ENCODE measurements at regions not wholly inside any gene's neighbourhood (a gene's known extent, or its start where the extent isn't known, plus 50 kb on each side); places are given as distances from the start of the nearest gene placed in this dataset.

DNA sequence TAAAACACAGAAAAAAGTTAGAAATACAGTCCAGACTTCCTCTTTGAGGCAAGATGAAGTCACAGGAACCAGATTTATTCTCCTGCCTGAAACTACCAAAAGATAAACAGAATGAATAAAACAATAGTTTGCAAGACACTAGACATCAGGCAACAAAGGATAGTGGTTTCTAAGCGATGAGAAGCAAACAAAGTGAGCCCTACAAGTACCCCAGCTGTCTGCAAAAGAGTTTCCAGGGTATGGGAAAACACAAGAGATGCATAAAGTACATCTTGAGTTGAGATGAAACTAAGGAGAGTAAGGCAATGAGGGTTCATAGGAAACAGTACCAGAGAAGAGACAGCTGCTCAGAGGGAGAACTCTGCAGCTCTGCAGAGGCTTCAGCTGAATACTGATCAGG lies 83.3 kb upstream of the COL24A1 start:
- 54% methylated on average over 1 of the region's 1 CpG; no CpG with 5 or more reads in 1 of the 2 donors for WGBS, 2 donors (ENCODE audit: low coverage in 1 of 2)
- no peak overlapping the region for H3K4me3 ChIP-seq
- intact Hi-C loops (cut with DNase I; ENCODE audit: low total_unique reads): no loop called here
- H3K36me3 ChIP-seq: no peaks in the 10 kb centered on the region
- no peaks in the 10 kb centered on the region for H3K9me3 ChIP-seq
- H3K27me3 ChIP-seq: no peaks in the 10 kb centered on the region
- no peaks in the 10 kb centered on the region for H3K4me1 ChIP-seq
- TF ChIP-seq, protein P1, sequence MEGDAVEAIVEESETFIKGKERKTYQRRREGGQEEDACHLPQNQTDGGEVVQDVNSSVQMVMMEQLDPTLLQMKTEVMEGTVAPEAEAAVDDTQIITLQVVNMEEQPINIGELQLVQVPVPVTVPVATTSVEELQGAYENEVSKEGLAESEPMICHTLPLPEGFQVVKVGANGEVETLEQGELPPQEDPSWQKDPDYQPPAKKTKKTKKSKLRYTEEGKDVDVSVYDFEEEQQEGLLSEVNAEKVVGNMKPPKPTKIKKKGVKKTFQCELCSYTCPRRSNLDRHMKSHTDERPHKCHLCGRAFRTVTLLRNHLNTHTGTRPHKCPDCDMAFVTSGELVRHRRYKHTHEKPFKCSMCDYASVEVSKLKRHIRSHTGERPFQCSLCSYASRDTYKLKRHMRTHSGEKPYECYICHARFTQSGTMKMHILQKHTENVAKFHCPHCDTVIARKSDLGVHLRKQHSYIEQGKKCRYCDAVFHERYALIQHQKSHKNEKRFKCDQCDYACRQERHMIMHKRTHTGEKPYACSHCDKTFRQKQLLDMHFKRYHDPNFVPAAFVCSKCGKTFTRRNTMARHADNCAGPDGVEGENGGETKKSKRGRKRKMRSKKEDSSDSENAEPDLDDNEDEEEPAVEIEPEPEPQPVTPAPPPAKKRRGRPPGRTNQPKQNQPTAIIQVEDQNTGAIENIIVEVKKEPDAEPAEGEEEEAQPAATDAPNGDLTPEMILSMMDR (IDR thresholded peaks at IDR 0.05): no peak
- no peak for TF ChIP-seq POLR2AphosphoS5 (IDR thresholded peaks at IDR 0.05)
- no peak for TF ChIP-seq POLR2A (IDR thresholded peaks at IDR 0.05)
- no peak for TF ChIP-seq EP300 (IDR thresholded peaks at IDR 0.05; ENCODE audit: low read depth)
- H3K27ac ChIP-seq: no peak overlapping the region
- no peak for DNase-seq
- in situ Hi-C loops (cut with MboI; ENCODE audit: low pct_ligation_motif_present in 1 of 4, low pct_unique_long_range_greater_than_20kb in 1 of 4, low sequenced_read_pairs in 3 of 4): no loop called here

DNA sequence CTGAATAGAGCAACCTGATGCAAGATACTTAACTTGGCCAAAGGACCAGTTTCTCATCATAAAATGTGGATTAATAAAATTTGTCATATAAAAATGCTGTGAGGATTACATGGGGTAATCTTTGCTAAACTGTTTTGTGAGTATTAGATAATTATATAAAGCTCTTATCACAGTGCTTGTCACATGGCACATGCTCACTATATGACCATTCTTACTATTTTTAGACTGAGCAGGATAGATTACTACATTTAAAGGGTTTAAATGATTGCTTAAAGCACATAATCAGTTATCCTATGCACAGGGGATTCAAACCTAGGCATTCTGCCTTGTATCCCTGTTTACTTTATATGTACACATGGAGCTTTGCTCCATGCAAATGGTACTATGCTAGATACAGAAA lies 82.9 kb upstream of the COL24A1 start:
- Histone ChIP-seq H3K4me3 (no peak overlapping the region), H3K27ac (no peak overlapping the region), H3K9me3 (no peaks in the 10 kb centered on the region), H3K27me3 (no peaks in the 10 kb centered on the region), H3K36me3 (no peaks in the 10 kb centered on the region), H3K4me1 (no peaks in the 10 kb centered on the region)
- TF ChIP-seq EP300 (IDR thresholded peaks at IDR 0.05; ENCODE audit: low read depth): no peak
- no peak for TF ChIP-seq POLR2A (IDR thresholded peaks at IDR 0.05)
- TF ChIP-seq POLR2AphosphoS5 (IDR thresholded peaks at IDR 0.05): no peak
- TF ChIP-seq, protein P1 (IDR thresholded peaks at IDR 0.05): no peak
- in situ Hi-C loops (cut with MboI; ENCODE audit: low pct_ligation_motif_present in 1 of 4, low pct_unique_long_range_greater_than_20kb in 1 of 4, low sequenced_read_pairs in 3 of 4) (no loop called here), intact Hi-C loops (cut with DNase I; ENCODE audit: low total_unique reads) (no loop called here)
- no peak for DNase-seq

DNA sequence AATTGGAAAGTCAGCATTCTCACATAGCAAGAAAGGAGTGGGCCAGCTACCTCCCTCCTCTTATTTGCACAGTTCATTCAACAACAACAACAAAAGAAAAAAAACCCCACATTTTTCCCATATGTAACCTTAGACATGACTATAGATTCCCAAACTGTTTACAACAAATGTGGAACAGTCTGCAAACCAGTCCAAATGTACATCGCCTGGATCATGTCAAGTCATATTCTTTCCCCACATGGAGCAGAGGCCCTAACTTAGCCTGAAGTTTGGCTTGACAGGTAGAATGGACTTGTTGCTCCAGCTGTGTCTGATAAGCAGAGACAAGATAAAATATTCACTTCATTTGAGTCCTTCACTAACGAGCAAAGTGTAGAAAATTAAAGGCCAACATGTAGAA lies 81.7 kb upstream of the COL24A1 start:
- WGBS, 2 donors (ENCODE audit: low coverage in 1 of 2): 56 to 68% methylated on average over 2 of the region's 2 CpGs
- DNase-seq: no peak
- intact Hi-C loops (cut with DNase I; ENCODE audit: low total_unique reads): no loop called here

DNA sequence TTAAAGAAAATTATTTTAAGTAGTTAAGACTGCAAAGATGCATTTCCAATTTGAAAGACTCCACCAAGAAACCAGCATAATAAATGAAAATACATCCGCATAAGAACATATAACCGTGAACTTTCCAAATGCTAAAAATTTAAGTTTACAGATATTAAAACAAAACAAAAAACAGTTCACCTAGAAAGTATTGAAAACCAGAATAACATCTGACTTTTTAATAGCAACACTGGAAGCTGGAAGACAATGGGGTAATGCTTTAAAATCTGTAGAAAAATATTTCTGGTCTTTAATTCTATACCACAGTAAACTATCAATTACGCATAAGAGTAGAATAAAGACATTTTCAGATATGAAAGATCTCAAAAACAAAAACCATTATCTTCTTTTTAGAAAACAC lies 79.3 kb upstream of the COL24A1 start:
- Histone ChIP-seq H3K27ac (no peak overlapping the region), H3K4me1 (no peaks in the 10 kb centered on the region), H3K4me3 (no peak overlapping the region), H3K27me3 (no peaks in the 10 kb centered on the region), H3K36me3 (no peaks in the 10 kb centered on the region), H3K9me3 (no peaks in the 10 kb centered on the region)
- TF ChIP-seq, protein P1 (IDR thresholded peaks at IDR 0.05): no peak
- no peak for TF ChIP-seq POLR2A (IDR thresholded peaks at IDR 0.05)
- TF ChIP-seq POLR2AphosphoS5 (IDR thresholded peaks at IDR 0.05): no peak
- TF ChIP-seq EP300 (IDR thresholded peaks at IDR 0.05; ENCODE audit: low read depth): no peak
- DNase-seq: no peak
- in situ Hi-C loops (cut with MboI; ENCODE audit: low pct_ligation_motif_present in 1 of 4, low pct_unique_long_range_greater_than_20kb in 1 of 4, low sequenced_read_pairs in 3 of 4): no loop called here
- intact Hi-C loops (cut with DNase I; ENCODE audit: low total_unique reads): no loop called here
- WGBS, 2 donors (ENCODE audit: low coverage in 1 of 2): 92 to 93% methylated on average over 3 of the region's 3 CpGs

More for the DNA sequence above, 81.7 kb upstream of the COL24A1 start:
- H3K4me1 ChIP-seq: no peaks in the 10 kb centered on the region
- H3K9me3 ChIP-seq: no peaks in the 10 kb centered on the region
- H3K36me3 ChIP-seq: no peaks in the 10 kb centered on the region
- no peak overlapping the region for H3K4me3 ChIP-seq
- TF ChIP-seq POLR2AphosphoS5 (IDR thresholded peaks at IDR 0.05): no peak
- TF ChIP-seq EP300 (IDR thresholded peaks at IDR 0.05; ENCODE audit: low read depth): no peak
- TF ChIP-seq, protein P1 (IDR thresholded peaks at IDR 0.05): no peak
- TF ChIP-seq POLR2A (IDR thresholded peaks at IDR 0.05): no peak
- in situ Hi-C loops (cut with MboI; ENCODE audit: low pct_ligation_motif_present in 1 of 4, low pct_unique_long_range_greater_than_20kb in 1 of 4, low sequenced_read_pairs in 3 of 4): no loop called here
- no peaks in the 10 kb centered on the region for H3K27me3 ChIP-seq
- H3K27ac ChIP-seq: no peak overlapping the region
